ENCODE measurements at regions not wholly inside any gene's neighbourhood (a gene's known extent, or its start where the extent isn't known, plus 50 kb on each side); places are given as distances from the start of the nearest gene placed in this dataset.

GRCh38 chr6:144574796-144575195, 289.7 kb downstream of the UTRN start:
- no peak for DNase-seq (ENCODE audit: extremely low read depth, low read depth)
- TF ChIP-seq, protein P1, sequence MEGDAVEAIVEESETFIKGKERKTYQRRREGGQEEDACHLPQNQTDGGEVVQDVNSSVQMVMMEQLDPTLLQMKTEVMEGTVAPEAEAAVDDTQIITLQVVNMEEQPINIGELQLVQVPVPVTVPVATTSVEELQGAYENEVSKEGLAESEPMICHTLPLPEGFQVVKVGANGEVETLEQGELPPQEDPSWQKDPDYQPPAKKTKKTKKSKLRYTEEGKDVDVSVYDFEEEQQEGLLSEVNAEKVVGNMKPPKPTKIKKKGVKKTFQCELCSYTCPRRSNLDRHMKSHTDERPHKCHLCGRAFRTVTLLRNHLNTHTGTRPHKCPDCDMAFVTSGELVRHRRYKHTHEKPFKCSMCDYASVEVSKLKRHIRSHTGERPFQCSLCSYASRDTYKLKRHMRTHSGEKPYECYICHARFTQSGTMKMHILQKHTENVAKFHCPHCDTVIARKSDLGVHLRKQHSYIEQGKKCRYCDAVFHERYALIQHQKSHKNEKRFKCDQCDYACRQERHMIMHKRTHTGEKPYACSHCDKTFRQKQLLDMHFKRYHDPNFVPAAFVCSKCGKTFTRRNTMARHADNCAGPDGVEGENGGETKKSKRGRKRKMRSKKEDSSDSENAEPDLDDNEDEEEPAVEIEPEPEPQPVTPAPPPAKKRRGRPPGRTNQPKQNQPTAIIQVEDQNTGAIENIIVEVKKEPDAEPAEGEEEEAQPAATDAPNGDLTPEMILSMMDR (IDR thresholded peaks at IDR 0.05; ENCODE audit: low read depth, low read length): no peak

DNA sequence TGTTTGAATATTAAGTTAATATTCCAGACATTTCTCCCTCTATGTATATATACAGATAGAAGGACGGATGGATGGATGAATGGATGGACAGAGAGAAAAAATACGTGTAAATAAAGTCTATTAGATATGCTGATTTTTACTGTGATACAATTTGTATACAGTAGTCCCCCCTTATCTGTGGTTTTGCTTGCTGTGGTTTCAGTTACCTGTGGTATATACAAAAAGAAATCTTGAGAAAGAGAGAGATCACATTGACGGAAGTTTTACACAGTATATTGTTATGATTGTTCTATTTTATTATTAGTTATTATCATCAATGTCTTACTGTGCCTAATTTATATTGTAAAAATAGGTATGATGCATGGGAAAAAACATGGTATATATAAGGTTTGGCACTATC, 290.2 kb downstream of the UTRN start:
- TF ChIP-seq, protein P1 (IDR thresholded peaks at IDR 0.05; ENCODE audit: low read depth, low read length): no peak
- DNase-seq (ENCODE audit: extremely low read depth, low read depth): no peak

DNA sequence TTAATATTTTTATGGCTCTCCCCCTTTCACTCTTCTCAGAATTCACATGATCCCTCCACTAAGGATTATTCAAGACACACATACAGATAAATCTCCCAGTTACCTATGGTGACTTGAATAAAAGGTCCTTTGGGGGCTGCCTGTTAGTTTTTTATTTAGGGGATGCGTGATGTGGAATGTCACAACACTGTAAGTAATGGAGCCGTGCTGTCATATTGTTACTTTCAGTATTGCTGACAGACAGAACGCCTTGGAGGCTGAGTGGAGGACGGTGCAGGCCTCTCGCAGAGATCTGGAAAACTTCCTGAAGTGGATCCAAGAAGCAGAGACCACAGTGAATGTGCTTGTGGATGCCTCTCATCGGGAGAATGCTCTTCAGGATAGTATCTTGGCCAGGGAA, 291.7 kb downstream of the UTRN start:
- TF ChIP-seq, protein P1 (IDR thresholded peaks at IDR 0.05; ENCODE audit: low read depth, low read length): no peak
- no peak for DNase-seq (ENCODE audit: extremely low read depth, low read depth)

GRCh38 chr6:144578385-144579350, 293.5 kb downstream of the UTRN start:
- DNase-seq (ENCODE audit: extremely low read depth, low read depth): no peak
- TF ChIP-seq, protein P1 (IDR thresholded peaks at IDR 0.05; ENCODE audit: low read depth, low read length): no peak

- TF ChIP-seq, protein P1 (IDR thresholded peaks at IDR 0.05; ENCODE audit: low read depth, low read length): no peak
- DNase-seq (ENCODE audit: extremely low read depth, low read depth): no peak
Measured at GRCh38 chr6:144580039-144580438, 294.9 kb downstream of the UTRN start.

- TF ChIP-seq, protein P1 (IDR thresholded peaks at IDR 0.05; ENCODE audit: low read depth, low read length): no peak
- DNase-seq (ENCODE audit: extremely low read depth, low read depth): no peak
Measured at GRCh38 chr6:144580771-144581170, 295.6 kb downstream of the UTRN start.

- DNase-seq (ENCODE audit: extremely low read depth, low read depth): no peak
- TF ChIP-seq, protein P1 (IDR thresholded peaks at IDR 0.05; ENCODE audit: low read depth, low read length): peak; percentile 51
Measured at GRCh38 chr6:144581812-144582537, 296.8 kb downstream of the UTRN start.

Data from AG09319 (cell line).